ENCODE measurements at regions not wholly inside any gene's neighbourhood (a gene's known extent, or its start where the extent isn't known, plus 50 kb on each side); places are given as distances from the start of the nearest gene placed in this dataset.

- TF ChIP-seq, protein P1, sequence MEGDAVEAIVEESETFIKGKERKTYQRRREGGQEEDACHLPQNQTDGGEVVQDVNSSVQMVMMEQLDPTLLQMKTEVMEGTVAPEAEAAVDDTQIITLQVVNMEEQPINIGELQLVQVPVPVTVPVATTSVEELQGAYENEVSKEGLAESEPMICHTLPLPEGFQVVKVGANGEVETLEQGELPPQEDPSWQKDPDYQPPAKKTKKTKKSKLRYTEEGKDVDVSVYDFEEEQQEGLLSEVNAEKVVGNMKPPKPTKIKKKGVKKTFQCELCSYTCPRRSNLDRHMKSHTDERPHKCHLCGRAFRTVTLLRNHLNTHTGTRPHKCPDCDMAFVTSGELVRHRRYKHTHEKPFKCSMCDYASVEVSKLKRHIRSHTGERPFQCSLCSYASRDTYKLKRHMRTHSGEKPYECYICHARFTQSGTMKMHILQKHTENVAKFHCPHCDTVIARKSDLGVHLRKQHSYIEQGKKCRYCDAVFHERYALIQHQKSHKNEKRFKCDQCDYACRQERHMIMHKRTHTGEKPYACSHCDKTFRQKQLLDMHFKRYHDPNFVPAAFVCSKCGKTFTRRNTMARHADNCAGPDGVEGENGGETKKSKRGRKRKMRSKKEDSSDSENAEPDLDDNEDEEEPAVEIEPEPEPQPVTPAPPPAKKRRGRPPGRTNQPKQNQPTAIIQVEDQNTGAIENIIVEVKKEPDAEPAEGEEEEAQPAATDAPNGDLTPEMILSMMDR (IDR thresholded peaks at IDR 0.05; ENCODE audit: insufficient read depth, low read depth, low read length, missing control alignments), result no peak
- DNase-seq (ENCODE audit: low read depth), result no peak
- no peak overlapping the region for H3K4me3 ChIP-seq (ENCODE audit: low read depth, low read length)
Observed at GRCh38 chr6:147116056-147116455, 88.2 kb upstream of the STXBP5 start.

- no peak for DNase-seq (ENCODE audit: low read depth)
- TF ChIP-seq, protein P1 (IDR thresholded peaks at IDR 0.05; ENCODE audit: insufficient read depth, low read depth, low read length, missing control alignments), result no peak
- H3K4me3 ChIP-seq (ENCODE audit: low read depth, low read length), result no peak overlapping the region
Observed at GRCh38 chr6:147117011-147117410, 87.2 kb upstream of the STXBP5 start.

- no peak overlapping the region for H3K4me3 ChIP-seq (ENCODE audit: low read depth, low read length)
- TF ChIP-seq, protein P1 (IDR thresholded peaks at IDR 0.05; ENCODE audit: insufficient read depth, low read depth, low read length, missing control alignments), result no peak
- no peak for DNase-seq (ENCODE audit: low read depth)
Observed at GRCh38 chr6:147117580-147117979, 86.6 kb upstream of the STXBP5 start.

GRCh38 chr6:147119310-147119709, 84.9 kb upstream of the STXBP5 start:
- no peak overlapping the region for H3K4me3 ChIP-seq (ENCODE audit: low read depth, low read length)
- no peak for DNase-seq (ENCODE audit: low read depth)
- TF ChIP-seq, protein P1 (IDR thresholded peaks at IDR 0.05; ENCODE audit: insufficient read depth, low read depth, low read length, missing control alignments), result no peak

DNA sequence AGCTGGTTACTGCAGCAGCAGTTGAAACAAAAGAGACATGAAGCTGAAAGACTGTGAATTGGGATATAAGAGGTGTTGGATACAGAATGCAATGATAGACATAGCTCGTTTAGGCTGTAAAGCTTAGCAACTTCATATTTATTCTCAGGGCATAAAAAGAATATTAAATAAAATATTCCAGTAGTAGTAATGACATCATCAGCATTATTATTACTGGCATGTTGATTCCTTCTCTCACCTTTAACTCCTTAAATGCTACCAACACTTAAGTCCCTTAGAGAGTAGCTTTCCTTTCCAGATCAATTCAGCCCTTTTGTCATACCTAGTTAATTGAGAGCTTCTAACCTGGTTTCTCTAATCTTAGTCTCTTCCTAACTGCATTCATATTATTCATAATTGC, 81.4 kb upstream of the STXBP5 start:
- TF ChIP-seq, protein P1 (IDR thresholded peaks at IDR 0.05; ENCODE audit: insufficient read depth, low read depth, low read length, missing control alignments), result no peak
- H3K4me3 ChIP-seq (ENCODE audit: low read depth, low read length), result no peak overlapping the region
- DNase-seq (ENCODE audit: low read depth), result no peak

- DNase-seq (ENCODE audit: low read depth), result no peak
- TF ChIP-seq, protein P1 (IDR thresholded peaks at IDR 0.05; ENCODE audit: insufficient read depth, low read depth, low read length, missing control alignments), result no peak
- no peak overlapping the region for H3K4me3 ChIP-seq (ENCODE audit: low read depth, low read length)
Observed at GRCh38 chr6:147126618-147127022, 77.6 kb upstream of the STXBP5 start.

DNA sequence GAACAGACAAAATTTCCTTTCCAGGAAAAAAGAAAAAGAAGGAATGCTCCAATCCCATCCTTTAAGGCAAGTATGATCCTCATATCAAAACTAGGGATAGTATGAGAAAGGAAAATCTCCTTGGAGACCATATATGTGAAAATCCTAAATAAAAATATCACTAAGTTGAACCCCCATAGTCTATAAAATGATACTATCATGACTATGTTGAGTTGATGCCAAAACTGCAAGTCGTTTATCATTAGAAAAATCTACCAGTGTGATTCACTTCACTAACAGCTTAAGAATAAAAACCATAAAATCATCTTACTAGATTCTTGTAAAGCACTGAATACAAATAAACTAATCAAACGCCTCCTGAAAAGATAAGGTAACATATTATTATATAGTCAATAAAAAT, 76.6 kb upstream of the STXBP5 start:
- no peak overlapping the region for H3K4me3 ChIP-seq (ENCODE audit: low read depth, low read length)
- TF ChIP-seq, protein P1 (IDR thresholded peaks at IDR 0.05; ENCODE audit: insufficient read depth, low read depth, low read length, missing control alignments), result no peak
- DNase-seq (ENCODE audit: low read depth), result no peak

Measured in GM12865 (cell line).